Amniotic epithelial cell (primary cell): ENCODE measurements at regions not wholly inside any gene's neighbourhood (a gene's known extent, or its start where the extent isn't known, plus 50 kb on each side); places are given as distances from the start of the nearest gene placed in this dataset.
"Not testable (repeated sequence)": the region's sequence is repeated elsewhere in the genome, so short reads cannot be mapped to it uniquely, and the experiment has no call there.

ENCODE experiments used
- DNase-seq: peaks from one replicate; pipeline ENCODE4 v3.0.0-alpha.2; 2010; ENCODE audit warnings: low read depth

DNA sequence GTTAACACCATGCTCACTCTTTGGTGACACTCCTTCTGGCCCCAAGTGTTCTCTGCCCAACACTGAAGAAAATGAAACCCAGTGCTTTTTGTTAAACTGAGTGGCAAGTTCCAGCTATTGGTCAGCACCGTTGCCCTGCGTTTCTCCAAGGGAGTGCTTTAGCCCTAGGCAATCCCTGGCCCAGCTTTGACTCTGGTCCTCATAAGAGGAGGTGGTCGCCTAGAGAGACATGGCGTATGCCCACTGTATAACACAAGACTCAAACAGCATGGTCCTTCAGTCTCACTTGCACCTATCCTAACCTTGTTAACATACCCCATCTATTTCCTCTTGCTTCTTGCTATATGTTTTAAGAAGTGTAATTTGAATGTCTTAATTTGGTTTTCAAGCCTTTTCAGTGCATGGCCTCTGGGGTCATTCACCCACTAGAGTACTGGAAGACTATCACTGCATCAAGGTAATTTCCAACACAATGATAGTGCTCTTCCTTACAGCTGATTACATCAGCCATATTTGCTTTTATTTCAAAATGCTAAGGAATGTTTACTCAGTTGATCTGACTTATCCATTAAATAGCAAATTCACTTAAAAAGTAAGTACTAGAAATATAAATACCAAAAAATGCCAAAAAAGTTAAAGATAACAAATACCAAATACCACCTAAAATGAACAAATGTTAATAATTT is 190.5 kb upstream of the SOX21 start:
- no peak for DNase-seq

- no peak for DNase-seq
Observed at GRCh38 chr13:94901070-94901469, 188.7 kb upstream of the SOX21 start.

DNA sequence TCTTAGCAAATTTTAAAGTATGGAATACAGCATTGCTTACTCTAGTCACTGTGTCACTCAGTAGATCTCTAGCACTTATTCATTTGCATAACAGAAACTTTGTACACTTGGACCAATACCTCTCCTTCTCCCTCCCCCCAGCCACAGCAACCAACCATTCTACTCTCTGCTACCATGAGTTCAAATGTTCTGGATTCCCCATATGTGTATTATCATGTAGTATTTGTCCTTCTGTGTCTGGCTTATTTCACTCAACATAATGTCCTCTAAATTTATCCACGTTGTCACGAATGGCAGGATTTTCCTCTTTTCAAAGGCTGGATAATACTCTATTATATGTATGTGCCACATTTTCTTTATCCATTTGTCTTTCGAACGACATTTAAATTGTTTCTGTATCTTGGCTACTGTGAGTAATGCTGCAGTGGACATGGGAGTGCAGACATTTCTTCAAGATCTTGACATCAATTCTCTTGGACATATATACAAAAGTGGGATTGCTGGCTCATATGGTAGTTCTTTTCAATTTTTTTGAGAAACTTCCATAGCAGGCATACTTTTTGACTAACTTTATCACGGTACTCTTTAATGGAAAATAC is 184.5 kb upstream of the SOX21 start:
- DNase-seq: no peak

- no peak for DNase-seq
Observed at GRCh38 chr13:94896238-94896637, 183.9 kb upstream of the SOX21 start.

- DNase-seq: peak; percentile 61
Observed at GRCh38 chr13:94886191-94886590, 173.8 kb upstream of the SOX21 start.

GRCh38 chr13:94880463-94880862 is 168.1 kb upstream of the SOX21 start:
- no peak for DNase-seq

GRCh38 chr13:94878602-94879165 is 166.3 kb upstream of the SOX21 start:
- DNase-seq: no peak

GRCh38 chr13:94864474-94864873 is 152.1 kb upstream of the SOX21 start:
- no peak for DNase-seq

DNA sequence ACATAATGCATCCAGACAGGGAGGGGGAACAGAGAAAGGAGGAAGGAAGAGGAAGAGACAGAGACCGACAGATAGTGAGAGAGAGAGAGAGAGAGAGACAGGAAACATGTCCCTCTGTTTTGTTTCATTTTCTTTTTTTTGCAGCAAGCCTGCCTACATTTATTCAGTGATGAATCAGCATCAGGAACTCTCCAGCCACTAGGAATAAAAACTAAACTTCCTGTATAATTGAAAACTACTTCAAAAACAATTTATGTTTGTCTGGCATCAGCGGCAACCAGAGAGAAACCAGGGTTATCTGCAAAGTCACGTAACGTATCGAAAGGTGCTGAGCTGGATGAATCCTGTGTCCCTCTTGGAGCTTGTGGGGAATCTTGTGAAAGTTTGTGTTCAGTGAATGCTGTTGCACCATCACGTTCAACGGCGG is 148.6 kb upstream of the SOX21 start:
- peak; percentile 24 for DNase-seq

GRCh38 chr13:94859811-94860210 is 147.5 kb upstream of the SOX21 start:
- no peak for DNase-seq

DNA sequence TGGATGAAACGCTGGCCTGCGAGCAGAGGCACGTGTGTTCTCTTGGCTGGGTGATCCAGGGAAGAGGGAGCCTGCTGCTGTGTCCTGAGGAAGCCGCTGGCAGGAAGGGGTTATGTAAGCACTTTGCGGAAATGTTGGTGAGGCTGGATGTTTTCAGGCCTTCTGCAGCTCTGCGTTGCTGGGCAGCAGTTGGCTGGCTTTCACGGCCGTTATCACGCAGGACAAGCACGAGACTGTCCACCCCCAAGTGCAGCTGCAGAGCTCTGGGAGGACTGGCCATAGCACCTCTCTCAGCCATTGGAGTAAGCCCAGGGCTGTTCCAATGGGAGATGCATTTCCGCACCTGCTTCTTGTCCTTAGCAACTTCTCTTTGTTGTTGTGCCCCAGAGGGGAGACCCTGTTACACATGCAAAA is 146.9 kb upstream of the SOX21 start:
- peak; percentile 19 for DNase-seq

DNA sequence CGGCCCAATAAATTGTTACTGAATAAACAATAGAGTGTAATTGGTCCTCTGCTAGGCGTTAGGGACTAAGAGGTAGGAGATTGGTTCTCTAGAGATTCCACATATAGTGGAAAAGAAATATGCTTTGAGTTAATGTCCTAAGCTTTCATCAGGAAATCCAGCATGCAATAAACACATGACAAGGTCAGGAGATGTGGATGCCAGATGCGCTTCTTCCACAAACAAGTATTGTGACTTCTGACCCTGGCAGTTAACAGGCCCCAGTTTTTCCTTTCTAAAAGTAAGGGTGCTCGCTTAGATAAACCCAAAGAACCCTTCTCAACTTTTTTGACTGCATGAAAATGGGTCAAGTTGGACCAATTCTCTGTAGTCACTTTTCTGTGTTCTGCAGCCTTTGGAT is 146.5 kb upstream of the SOX21 start:
- DNase-seq: no peak

DNA sequence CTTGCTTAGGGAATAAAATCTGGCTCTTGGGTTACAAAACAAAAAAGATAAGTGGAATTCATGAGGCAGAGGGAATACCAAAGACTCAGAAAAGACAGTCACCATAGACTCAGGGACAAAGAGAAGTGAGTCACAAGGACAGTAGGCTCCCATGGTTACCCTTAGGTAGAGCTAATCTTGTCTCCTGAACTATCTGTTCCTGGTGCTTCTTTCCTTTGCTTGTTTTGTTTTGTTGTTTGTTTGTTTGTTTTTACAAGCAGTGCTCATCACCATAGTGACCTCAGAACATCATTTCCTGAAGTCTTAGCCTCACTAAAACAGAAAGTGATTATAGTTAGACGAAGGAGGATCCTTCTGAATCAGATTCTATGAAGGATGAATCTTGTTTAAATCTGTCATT is 142.3 kb upstream of the SOX21 start:
- DNase-seq: no peak

DNA sequence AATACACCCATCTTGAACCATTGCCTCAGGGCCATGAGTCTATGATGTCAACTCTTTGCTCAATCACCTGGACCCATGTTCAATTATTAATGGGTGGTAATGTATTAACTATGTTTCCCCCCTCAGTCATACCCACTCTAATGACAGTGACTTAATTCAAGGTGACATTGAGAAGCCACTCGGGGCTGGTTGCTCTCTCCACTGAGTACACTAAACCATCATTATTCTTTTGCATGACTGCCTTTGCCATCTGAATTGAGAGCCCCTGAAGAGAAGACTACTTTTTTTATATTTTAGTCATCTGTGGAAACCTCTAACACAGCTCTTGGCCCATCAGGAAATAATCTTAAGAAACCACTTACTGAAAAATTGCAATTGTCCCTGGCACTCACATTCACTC is 139.2 kb upstream of the SOX21 start:
- DNase-seq: no peak

DNA sequence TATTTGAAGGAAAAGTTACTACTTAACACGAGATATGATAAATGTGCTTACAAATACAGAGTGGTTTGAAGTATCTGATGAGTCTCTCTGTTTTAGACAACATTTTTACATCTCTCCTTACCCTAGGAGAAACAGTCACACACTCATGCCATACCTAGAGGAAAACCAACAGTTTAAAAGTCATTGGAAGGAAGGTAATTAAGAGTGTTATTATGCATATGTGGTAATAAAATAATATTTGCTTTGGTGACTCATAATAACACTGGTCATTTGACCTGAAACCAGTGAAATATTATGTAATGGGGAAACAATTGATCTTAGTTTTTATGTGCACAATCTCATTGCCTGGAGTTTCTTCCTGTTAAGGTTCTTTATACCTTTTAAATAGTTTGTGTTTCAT is 136.9 kb upstream of the SOX21 start:
- no peak for DNase-seq

DNA sequence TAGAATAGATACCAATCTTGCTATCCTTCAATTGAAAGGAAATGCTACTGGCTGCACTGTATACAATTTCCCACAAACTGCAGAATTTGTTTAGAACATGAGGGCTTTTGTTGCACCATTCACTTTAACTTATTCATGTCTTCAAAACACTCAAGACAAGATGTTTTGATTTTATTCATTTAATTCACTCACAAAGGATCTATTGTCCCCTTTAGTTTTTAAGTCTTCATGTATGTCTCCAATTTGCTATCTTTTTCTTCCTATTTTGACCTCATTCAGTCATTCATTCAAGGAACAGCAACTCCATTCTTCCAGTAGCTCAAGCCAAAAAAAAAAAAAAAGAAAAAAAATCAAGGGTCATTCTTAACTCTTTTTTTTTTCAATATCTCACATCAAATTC is 130.6 kb upstream of the SOX21 start:
- no peak for DNase-seq

GRCh38 chr13:94837056-94837455 is 124.7 kb upstream of the SOX21 start:
- DNase-seq: not testable (repeated sequence)

DNA sequence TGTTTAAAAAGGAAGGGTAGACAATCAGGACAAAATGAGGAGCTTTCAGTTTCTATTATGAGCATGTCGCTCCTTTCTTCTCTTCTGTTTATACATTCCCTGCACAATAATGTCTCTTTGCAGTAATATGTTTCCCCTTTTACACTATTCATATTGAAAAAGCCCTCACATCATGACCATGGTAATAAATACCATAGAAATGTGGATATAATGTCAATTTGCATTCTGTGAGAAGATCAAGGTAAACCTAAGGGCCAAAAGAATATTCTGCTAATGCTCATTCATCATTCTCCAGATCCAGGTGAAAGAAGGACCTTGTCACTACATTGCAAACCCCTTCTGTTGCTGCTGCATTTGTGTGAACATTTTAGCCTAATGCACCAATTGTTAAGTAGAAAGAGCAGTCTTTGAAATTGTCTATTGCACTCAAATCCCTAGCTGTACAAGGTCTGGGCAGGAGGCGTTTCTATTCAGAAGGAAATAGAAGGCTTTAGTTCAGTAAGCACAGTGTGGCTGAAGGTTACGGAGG is 117.6 kb upstream of the SOX21 start:
- no peak for DNase-seq

DNA sequence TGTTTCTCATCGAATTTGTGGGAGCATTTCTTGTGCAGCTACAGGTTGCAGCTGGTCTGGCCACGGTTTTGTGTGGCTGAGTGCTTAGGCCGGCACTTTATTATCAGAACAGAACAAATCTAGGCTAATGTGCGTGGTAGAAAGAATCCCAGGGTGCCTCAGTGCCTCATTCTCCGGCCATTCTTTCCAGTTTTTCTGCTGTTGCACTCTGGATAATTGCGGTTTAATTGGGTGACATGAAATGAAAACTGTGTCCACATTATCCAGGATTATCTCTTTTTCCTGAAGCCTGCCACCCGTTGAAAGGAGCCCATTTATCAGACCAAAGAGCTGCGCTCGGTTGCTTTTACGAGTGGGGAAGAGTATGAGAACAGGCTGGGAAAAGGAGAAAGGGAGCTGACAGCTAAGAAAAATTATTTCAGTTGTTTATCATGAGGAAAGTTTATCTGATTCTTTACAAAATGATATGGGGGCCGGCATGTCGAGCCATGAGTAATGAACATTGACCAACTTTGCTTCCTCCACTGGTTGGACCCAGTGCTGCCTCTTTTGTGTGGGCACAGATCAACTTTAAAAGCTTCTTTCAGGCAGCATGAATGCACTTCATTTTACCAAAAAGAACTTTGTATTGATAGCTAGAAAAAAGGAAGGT is 117.0 kb upstream of the SOX21 start:
- no peak for DNase-seq

DNA sequence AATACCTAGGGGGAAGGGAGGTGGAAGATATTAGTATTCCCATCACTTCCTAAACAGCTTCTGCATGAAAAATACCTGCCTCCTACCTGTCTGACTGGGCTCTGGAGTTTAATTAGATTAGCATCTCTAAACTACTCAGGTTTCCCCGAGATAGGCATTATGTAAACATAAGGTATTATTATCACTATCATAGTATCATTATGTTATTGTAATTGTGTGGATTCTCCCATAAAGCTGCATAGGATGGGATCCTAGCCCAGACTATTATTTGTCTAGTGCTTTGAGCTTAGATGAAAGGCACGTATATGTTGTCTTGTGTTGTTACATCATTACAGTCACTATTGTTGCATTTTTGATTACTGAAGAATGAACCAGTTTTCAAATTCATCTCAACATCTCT is 115.2 kb upstream of the SOX21 start:
- DNase-seq: no peak

- peak; percentile 1 for DNase-seq
Observed at GRCh38 chr13:94825507-94825906, 113.2 kb upstream of the SOX21 start.

DNA sequence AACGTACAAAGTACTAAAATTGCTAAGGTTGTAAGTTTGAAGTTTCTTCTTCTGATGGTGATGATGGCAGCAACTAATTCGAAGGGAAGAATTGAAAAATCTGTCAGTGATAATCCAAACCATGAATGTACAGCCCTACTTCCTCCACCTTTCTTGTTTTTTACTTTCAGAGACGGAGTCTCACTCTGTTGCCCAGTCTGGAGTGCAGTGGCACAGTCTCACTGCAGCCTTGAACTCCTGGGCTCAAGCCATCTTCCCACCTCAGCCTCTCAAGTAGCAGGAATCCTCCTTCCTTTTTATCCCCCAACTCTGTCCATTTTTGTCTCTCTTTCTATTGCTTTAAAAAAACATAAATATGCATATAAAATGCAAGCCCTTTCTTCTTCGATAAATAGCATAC is 112.3 kb upstream of the SOX21 start:
- DNase-seq: no peak

DNA sequence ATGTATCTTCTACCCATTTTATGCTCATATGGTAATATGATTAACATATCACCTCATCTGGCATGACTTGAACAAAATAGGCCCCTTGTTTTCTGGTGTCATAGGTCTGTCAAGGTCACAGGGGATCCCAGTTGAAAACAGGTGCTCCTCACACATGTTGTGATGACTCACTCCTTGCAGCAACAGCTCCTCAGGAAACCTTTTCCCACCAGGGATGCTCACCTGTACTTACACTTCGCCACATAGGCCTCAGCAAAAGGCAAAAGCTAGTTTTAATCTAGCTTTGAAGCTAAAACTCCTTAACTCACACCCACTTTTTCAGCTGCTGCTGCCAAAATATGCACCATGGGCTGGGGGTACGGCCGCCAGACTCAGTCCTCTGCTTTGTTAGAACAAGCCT is 110.0 kb upstream of the SOX21 start:
- DNase-seq: no peak
